ENCODE measurements at regions not wholly inside any gene's neighbourhood (a gene's known extent, or its start where the extent isn't known, plus 50 kb on each side); places are given as distances from the start of the nearest gene placed in this dataset.

GRCh38 chr9:84538879-84539278 is 130.7 kb upstream of the NTRK2 start:
- H2BK5ac ChIP-seq (ENCODE audit: low read depth, low read length) = no peak overlapping the region
- no peak overlapping the region for H2AFZ ChIP-seq (ENCODE audit: low read length)
- H4K8ac ChIP-seq (ENCODE audit: extremely low read depth, insufficient read depth, low read length) = no peak overlapping the region
- H2BK12ac ChIP-seq (ENCODE audit: low read depth, low read length) = 0 out of 2 replicates have a peak overlapping the region, but pooled peaks have one; percentile 50
- H3K4me2 ChIP-seq (ENCODE audit: insufficient read depth in 1 of 2, low read depth in 2 of 2, low read length in 2 of 2) = no peak overlapping the region
- H3K4ac ChIP-seq (replicated peaks; ENCODE audit: insufficient read length, low read depth, low read length) = no peak overlapping the region
- no peaks in the 10 kb centered on the region for H3K23me2 ChIP-seq (ENCODE audit: low read depth, low read length)
- H3K4me1 ChIP-seq (replicated peaks in 1 of 4; ENCODE audit: control insufficient read depth in 3 of 4, insufficient read depth in 4 of 4, low read length in 3 of 4) = no peaks in the 10 kb centered on the region; a peak in 1 of 7 replicates
- no peak overlapping the region for H4K5ac ChIP-seq (ENCODE audit: insufficient read length, low read depth, low read length)
- 100% methylated on average over 1 of the region's 1 CpG; no CpG with 5 or more reads in 1 of the 2 experiments for WGBS, 2 experiments (ENCODE audit: extremely low coverage in 1 of 2, insufficient coverage in 1 of 2, insufficient read length in 1 of 2, insufficient replicate concordance in 2 of 2, low coverage in 1 of 2, low lambda C conversion rate in 2 of 2, missing lambda C conversion rate in 1 of 2)
- POLR2A ChIA-PET (ENCODE audit: partially characterized antibody) = no interaction called here
- H3K18ac ChIP-seq (ENCODE audit: extremely low read depth, low read length) = no peak overlapping the region
- no peak overlapping the region for H3K4me3 ChIP-seq (ENCODE audit: extremely low read depth in 1 of 4, insufficient read depth in 2 of 4, low read depth in 3 of 4, low read length in 4 of 4)
- no peaks in the 10 kb centered on the region for H3K79me2 ChIP-seq (ENCODE audit: control insufficient read depth in 1 of 2, insufficient read depth in 2 of 2, low read length in 2 of 2)
- no peak overlapping the region for H3K27ac ChIP-seq (ENCODE audit: low read depth, low read length)
- no peak overlapping the region for H3K14ac ChIP-seq (ENCODE audit: insufficient read length)
- no peak overlapping the region for H3K9ac ChIP-seq (replicated peaks in 1 of 4; ENCODE audit: extremely low read depth in 1 of 4, low read depth in 3 of 4, low read length in 3 of 4)
- no peak overlapping the region for H2BK15ac ChIP-seq (ENCODE audit: low read length)
- no peak overlapping the region for H4K91ac ChIP-seq (replicated peaks; ENCODE audit: insufficient read length, low read length)
- H3K79me1 ChIP-seq (ENCODE audit: low read depth, low read length) = no peaks in the 10 kb centered on the region
- H3K56ac ChIP-seq (replicated peaks; ENCODE audit: insufficient read length, low read depth, low read length) = no peak overlapping the region
- no peak overlapping the region for H2AK5ac ChIP-seq (ENCODE audit: low read depth, low read length)
- no peak for FAIRE-seq
- DNase-seq (ENCODE audit: low read depth in 1 of 2, low spot score in 2 of 2) = no peak
- no peak overlapping the region for H2BK120ac ChIP-seq (replicated peaks; ENCODE audit: low read depth, low read length)
- H3K27me3 ChIP-seq (replicated peaks in 1 of 4; ENCODE audit: control insufficient read depth in 3 of 4, extremely low read depth in 1 of 4, insufficient read depth in 3 of 4, low read length in 3 of 4) = no peaks in the 10 kb centered on the region
- no peaks in the 10 kb centered on the region; a peak in 1 of 8 replicates for H3K36me3 ChIP-seq (ENCODE audit: control insufficient read depth in 2 of 4, insufficient read depth in 4 of 4, low read length in 3 of 4)
- no peak overlapping the region for H3K23ac ChIP-seq (ENCODE audit: insufficient read length)
- no peak overlapping the region for H2BK20ac ChIP-seq (ENCODE audit: low read length)
- TF ChIP-seq POLR2AphosphoS5 (IDR thresholded peaks at IDR 0.05; ENCODE audit: low read depth, low read length) (no peak), POU5F1 (IDR thresholded peaks at IDR 0.05; ENCODE audit: low read depth, low read length) (no peak), KDM5A (IDR thresholded peaks at IDR 0.05; ENCODE audit: low read length) (no peak), HDAC6 (IDR thresholded peaks at IDR 0.05; ENCODE audit: low read depth, low read length) (no peak), SP4 (IDR thresholded peaks at IDR 0.05; ENCODE audit: low read length) (no peak), TCF12 (IDR thresholded peaks at IDR 0.05; ENCODE audit: low read depth, low read length) (no peak), EGR1 (IDR thresholded peaks at IDR 0.05; ENCODE audit: borderline replicate concordance, low read depth, low read length) (no peak), E2F6 (IDR thresholded peaks at IDR 0.05) (no peak), SRF (IDR thresholded peaks at IDR 0.05; ENCODE audit: low read depth, low read length) (no peak), RFX5 (IDR thresholded peaks at IDR 0.05; ENCODE audit: borderline replicate concordance, low read depth, low read length) (no peak)
- CTCF ChIA-PET (ENCODE audit: partially characterized antibody) = no interaction called here
- no peaks in the 10 kb centered on the region for H4K20me1 ChIP-seq (replicated peaks in 1 of 2; ENCODE audit: control insufficient read depth in 1 of 2, insufficient read depth in 2 of 2, low read length in 2 of 2)
- H3K9me3 ChIP-seq (ENCODE audit: insufficient read depth in 2 of 2, low read depth in 1 of 2, low read length in 1 of 2) = no peaks in the 10 kb centered on the region

All from H1 (cell line).